Thyroid gland (tissue), 4 donors: ENCODE measurements at regions not wholly inside any gene's neighbourhood (a gene's known extent, or its start where the extent isn't known, plus 50 kb on each side); places are given as distances from the start of the nearest gene placed in this dataset.

ENCODE experiments used
- DNase-seq, 2 donors: peaks; one replicate each; pipeline ENCODE4 v3.0.0-alpha.2; 2019
- H3K27ac ChIP-seq, 3 donors: fragments of 200-600 bp; sonication (generic); 1 replicate in 2 of 3; 2 replicates in 1 of 3; pipeline ENCODE4 v1.5.1; 2016 to 2019; ENCODE audit warnings: mild to moderate bottlenecking in 1 of 3, moderate library complexity in 1 of 3
- H3K27me3 ChIP-seq: fragments of 200-600 bp; sonication (generic); one replicate; pipeline ENCODE4 v1.5.1; 2019
- H3K36me3 ChIP-seq, 2 donors: fragments of 200-600 bp; sonication (generic); one replicate each; pipeline ENCODE4 v1.5.1; 2016 to 2019
- H3K4me1 ChIP-seq, 2 donors: fragments of 200-600 bp; sonication (generic); one replicate each; pipeline ENCODE4 v1.5.1; 2017 to 2019
- H3K4me3 ChIP-seq, 3 donors: fragments of 200-600 bp; sonication (generic); replicated peaks in 1 of 3; 1 replicate in 2 of 3; 2 replicates in 1 of 3; pipeline ENCODE4 v1.5.1; 2016; ENCODE audit warnings: mild to moderate bottlenecking in 1 of 3
- H3K9me3 ChIP-seq: fragments of 200-600 bp; sonication (generic); one replicate; pipeline ENCODE4 v1.5.1; 2017
- CTCF ChIP-seq, 6 experiments: fragments of 200-600 bp in 3 of 6; fragments of 450-650 bp in 3 of 6; sonication (generic) in 3 of 6; IDR thresholded peaks; one replicate each; pipeline ENCODE4 v1.5.1; 2016 to 2019; ENCODE audit warnings: antibody characterized with exemption in 6 of 6, mild to moderate bottlenecking in 2 of 6, inconsistent platforms in 1 of 6, moderate library complexity in 1 of 6
- POLR2A ChIP-seq, 2 donors: fragments of 450-650 bp; IDR thresholded peaks; one replicate each; pipeline ENCODE4 v1.6.1; 2017; ENCODE audit warnings: antibody characterized with exemption in 2 of 2, mild to moderate bottlenecking in 2 of 2, moderate library complexity in 1 of 2
- WGBS, 2 donors: methylation state at CpG; one replicate each; pipeline ENCODE4 v1.1.5; 2017; 5-methylcytosine and 5-hydroxymethylcytosine counted together
- intact Hi-C: fragments of 100-400 bp; cut with DNase I; formaldehyde crosslinking; loops from one replicate; pipeline ENCODE4 v1.15.1; 2023

DNA sequence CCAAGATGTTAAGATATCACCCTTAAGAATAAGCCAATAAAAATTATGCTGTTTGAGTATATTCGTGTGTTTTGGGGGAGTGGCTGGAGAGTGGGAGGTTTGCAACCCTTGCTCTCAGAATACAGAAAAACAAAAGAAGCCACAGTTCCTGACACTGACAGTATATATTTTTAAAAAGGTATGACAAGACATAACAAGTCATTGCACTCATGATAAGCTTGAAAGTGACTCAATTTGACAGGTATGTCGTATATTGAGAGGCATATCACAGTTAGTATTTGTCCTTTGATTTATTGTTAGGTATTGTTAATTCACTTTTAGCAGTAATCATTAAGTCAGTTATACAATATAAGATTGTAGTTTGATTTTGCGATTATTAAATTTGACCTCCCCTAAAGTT, 73.1 kb upstream of the TSC22D2 start:
- Histone ChIP-seq H3K9me3 (no peaks in the 10 kb centered on the region), H3K4me3 (no peak overlapping the region), H3K4me1 (no peaks in the 10 kb centered on the region), H3K36me3 (no peaks in the 10 kb centered on the region), H3K27me3 (no peaks in the 10 kb centered on the region), H3K27ac (no peak overlapping the region)
- 69 to 79% methylated on average over 3 of the region's 3 CpGs for WGBS, 2 donors
- DNase-seq = no peak
- intact Hi-C loops = loop anchor here (10.0 kb wide), 1 partner anchor 360 kb away; no protein-coding TSS in a partner anchor
- TF ChIP-seq POLR2A (IDR thresholded peaks at IDR 0.05) = no peak
- TF ChIP-seq CTCF (IDR thresholded peaks at IDR 0.05) = no peak

DNA sequence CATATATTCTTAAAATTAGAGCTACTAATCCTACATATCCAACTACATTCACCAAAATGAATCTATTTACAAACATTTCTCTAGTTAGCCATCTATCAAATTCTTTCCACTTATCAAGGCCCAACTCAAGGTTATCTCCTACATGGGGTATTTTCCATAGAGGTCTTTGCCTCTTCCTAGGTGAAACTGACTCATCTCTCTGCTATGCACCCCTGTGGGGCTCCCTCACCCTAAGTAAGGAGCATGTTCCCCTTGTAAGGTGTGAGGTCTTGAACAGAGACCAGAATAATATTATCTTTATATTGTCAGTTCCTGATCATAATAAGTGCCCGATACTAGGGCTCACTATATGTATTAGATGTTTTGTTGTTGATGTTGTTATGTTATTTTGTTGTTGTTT, 74.6 kb upstream of the TSC22D2 start:
- 98 to 100% methylated on average over 1 of the region's 1 CpG for WGBS, 2 donors
- TF ChIP-seq CTCF (IDR thresholded peaks at IDR 0.05) (no peak), POLR2A (IDR thresholded peaks at IDR 0.05) (no peak)
- Histone ChIP-seq H3K9me3 (no peaks in the 10 kb centered on the region), H3K27me3 (no peaks in the 10 kb centered on the region), H3K4me3 (no peak overlapping the region), H3K27ac (no peak overlapping the region), H3K36me3 (no peaks in the 10 kb centered on the region), H3K4me1 (peaks cover 6 to 8% of the 10 kb centered on the region in 2 donors)
- intact Hi-C loops = loop anchor here (10.0 kb wide), 1 partner anchor 361 kb away; no protein-coding TSS in a partner anchor
- DNase-seq = no peak

DNA sequence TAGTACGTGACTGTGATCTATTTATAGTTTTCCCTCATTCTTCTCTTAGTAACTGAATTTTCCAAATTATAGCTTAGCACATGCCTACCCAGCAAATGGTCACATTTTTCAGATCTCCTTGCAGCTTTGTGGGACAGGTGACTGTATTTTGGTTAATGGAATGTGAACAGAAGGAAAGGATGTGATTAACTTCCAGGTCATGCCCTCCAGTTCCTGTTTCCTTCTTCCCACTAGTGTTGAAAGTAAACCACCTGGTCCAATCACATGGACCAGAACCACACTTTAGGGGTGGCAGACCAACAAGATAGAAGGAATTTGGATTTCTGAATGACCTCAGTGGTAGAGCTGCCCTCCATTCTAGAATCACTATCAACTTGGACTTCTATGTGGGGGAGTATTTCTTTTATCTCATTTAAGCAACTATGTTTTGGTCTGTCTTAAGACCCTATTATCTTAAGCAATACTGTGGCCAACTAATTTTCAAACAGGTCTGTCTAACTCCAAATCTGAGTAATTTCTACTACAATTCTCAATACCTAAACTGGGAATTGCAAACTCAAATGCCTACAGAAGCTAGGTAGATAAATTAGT, 76.0 kb upstream of the TSC22D2 start:
- no peak overlapping the region for H3K27ac ChIP-seq
- no peak for TF ChIP-seq CTCF (IDR thresholded peaks at IDR 0.05)
- no peak for TF ChIP-seq POLR2A (IDR thresholded peaks at IDR 0.05)
- intact Hi-C loops = loop anchor here (10.0 kb wide), 1 partner anchor 363 kb away; no protein-coding TSS in a partner anchor
- H3K9me3 ChIP-seq = no peaks in the 10 kb centered on the region
- H3K4me1 ChIP-seq = peaks cover 12 to 14% of the 10 kb centered on the region in 2 donors
- H3K27me3 ChIP-seq = no peaks in the 10 kb centered on the region
- no peak for DNase-seq
- no peak overlapping the region for H3K4me3 ChIP-seq
- no peaks in the 10 kb centered on the region for H3K36me3 ChIP-seq
- WGBS, 2 donors = 70 to 79% methylated on average over 1 of the region's 1 CpG

- H3K27me3 ChIP-seq = no peaks in the 10 kb centered on the region
- 94 to 95% methylated on average over 2 of the region's 2 CpGs for WGBS, 2 donors
- H3K4me3 ChIP-seq = no peak overlapping the region
- TF ChIP-seq CTCF (IDR thresholded peaks at IDR 0.05) (no peak), POLR2A (IDR thresholded peaks at IDR 0.05) (no peak)
- intact Hi-C loops = loop anchor here (10.0 kb wide), 1 partner anchor 364 kb away; no protein-coding TSS in a partner anchor
- no peak overlapping the region for H3K27ac ChIP-seq
- no peaks in the 10 kb centered on the region for H3K36me3 ChIP-seq
- H3K9me3 ChIP-seq = no peaks in the 10 kb centered on the region
- no peak for DNase-seq
- H3K4me1 ChIP-seq = peaks cover 12 to 16% of the 10 kb centered on the region in 2 donors
These were observed 77.2 kb upstream of the TSC22D2 start for GRCh38 chr3:150330872-150331271.

DNA sequence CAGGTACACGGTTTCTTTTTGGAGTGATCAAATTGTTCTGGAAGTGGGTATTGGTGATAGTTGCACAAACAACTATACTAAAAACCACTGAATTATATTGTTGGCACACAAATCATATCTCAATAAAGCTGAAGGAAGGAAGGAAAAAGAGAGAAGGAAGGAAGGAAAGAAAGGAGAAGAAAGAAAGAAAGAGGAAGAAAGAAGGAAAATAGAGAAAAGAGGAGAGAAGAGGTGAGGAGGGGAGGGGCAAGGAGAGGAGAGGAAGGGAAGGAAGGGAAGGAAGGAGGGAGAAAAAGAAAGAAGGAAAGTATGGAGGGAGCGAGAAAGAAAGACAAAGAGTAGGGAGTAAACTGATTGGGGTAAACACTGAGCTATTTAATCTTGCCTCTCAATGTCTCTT, 77.9 kb upstream of the TSC22D2 start:
- no peak for DNase-seq
- Histone ChIP-seq H3K27me3 (no peaks in the 10 kb centered on the region), H3K4me1 (peaks cover 12 to 16% of the 10 kb centered on the region in 2 donors), H3K27ac (no peak overlapping the region), H3K9me3 (no peaks in the 10 kb centered on the region), H3K36me3 (no peaks in the 10 kb centered on the region), H3K4me3 (no peak overlapping the region)
- intact Hi-C loops = loop anchor here (10.0 kb wide), 1 partner anchor 365 kb away; no protein-coding TSS in a partner anchor
- 95 to 97% methylated on average over 2 of the region's 2 CpGs for WGBS, 2 donors
- TF ChIP-seq CTCF (IDR thresholded peaks at IDR 0.05) (no peak), POLR2A (IDR thresholded peaks at IDR 0.05) (no peak)
